ENCODE measurements at regions not wholly inside any gene's neighbourhood (a gene's known extent, or its start where the extent isn't known, plus 50 kb on each side); places are given as distances from the start of the nearest gene placed in this dataset.

DNA sequence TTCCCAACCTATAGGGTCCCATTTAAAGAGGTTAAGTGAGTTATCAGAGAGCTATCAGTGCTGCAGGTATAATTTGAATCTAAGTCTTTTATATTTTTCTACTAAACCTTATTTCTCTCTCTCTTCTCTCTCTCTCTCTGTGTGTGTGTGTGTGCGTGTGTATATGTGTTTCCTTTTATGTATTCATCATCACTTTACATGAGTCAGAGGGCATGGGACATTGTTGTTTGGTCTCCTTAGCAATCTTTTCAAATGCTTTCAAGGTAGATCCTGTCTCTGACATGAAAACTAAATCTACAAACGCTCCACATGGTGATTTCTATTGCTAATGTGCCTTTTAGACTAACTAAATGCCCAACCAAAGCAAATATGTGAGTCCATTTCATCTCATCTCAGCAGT is 459.7 kb downstream of the BTG1 start:
- TF ChIP-seq, protein P1, sequence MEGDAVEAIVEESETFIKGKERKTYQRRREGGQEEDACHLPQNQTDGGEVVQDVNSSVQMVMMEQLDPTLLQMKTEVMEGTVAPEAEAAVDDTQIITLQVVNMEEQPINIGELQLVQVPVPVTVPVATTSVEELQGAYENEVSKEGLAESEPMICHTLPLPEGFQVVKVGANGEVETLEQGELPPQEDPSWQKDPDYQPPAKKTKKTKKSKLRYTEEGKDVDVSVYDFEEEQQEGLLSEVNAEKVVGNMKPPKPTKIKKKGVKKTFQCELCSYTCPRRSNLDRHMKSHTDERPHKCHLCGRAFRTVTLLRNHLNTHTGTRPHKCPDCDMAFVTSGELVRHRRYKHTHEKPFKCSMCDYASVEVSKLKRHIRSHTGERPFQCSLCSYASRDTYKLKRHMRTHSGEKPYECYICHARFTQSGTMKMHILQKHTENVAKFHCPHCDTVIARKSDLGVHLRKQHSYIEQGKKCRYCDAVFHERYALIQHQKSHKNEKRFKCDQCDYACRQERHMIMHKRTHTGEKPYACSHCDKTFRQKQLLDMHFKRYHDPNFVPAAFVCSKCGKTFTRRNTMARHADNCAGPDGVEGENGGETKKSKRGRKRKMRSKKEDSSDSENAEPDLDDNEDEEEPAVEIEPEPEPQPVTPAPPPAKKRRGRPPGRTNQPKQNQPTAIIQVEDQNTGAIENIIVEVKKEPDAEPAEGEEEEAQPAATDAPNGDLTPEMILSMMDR (conservative IDR thresholded peaks at IDR 0.05; ENCODE audit: low read depth, low read length) = no peak
- no peak for TF ChIP-seq EZH2 (IDR thresholded peaks at IDR 0.05; ENCODE audit: borderline replicate concordance, low read depth, low read length, poor library complexity, severe bottlenecking)

All from A673 (cell line).